Hematopoietic multipotent progenitor cell (in vitro differentiated cells): ENCODE measurements at regions not wholly inside any gene's neighbourhood (a gene's known extent, or its start where the extent isn't known, plus 50 kb on each side); places are given as distances from the start of the nearest gene placed in this dataset.
"Not testable (repeated sequence)": the region's sequence is repeated elsewhere in the genome, so short reads cannot be mapped to it uniquely, and the experiment has no call there.

Experiments used
- DNase-seq, 3 donors: peaks; one replicate each; pipeline ENCODE4 v3.0.0-alpha.2; 2011 to 2015; ENCODE audit warnings: low read depth in 2 of 3, low spot score in 2 of 3

- DNase-seq = no peak
Observed at GRCh38 chr4:164613256-164613655, 140.7 kb upstream of the SMIM31 start.

GRCh38 chr4:164613792-164614191 lies 140.1 kb upstream of the SMIM31 start:
- DNase-seq = no peak

- DNase-seq = no peak
Observed at GRCh38 chr4:164614329-164614728, 139.6 kb upstream of the SMIM31 start.

GRCh38 chr4:164614999-164615398 lies 138.9 kb upstream of the SMIM31 start:
- no peak for DNase-seq

GRCh38 chr4:164615964-164616363 lies 138.0 kb upstream of the SMIM31 start:
- DNase-seq = no peak

- no peak for DNase-seq
Observed at GRCh38 chr4:164616961-164617360, 137.0 kb upstream of the SMIM31 start.

- DNase-seq = no peak
Observed at GRCh38 chr4:164617426-164617825, 136.5 kb upstream of the SMIM31 start.

GRCh38 chr4:164617911-164618310 lies 136.0 kb upstream of the SMIM31 start:
- DNase-seq = no peak

- no peak for DNase-seq
Observed at GRCh38 chr4:164621886-164622521, 131.9 kb upstream of the SMIM31 start.

GRCh38 chr4:164623099-164623498 lies 130.8 kb upstream of the SMIM31 start:
- no peak for DNase-seq

GRCh38 chr4:164639001-164639400 lies 114.9 kb upstream of the SMIM31 start:
- no peak for DNase-seq

- no peak for DNase-seq
Observed at GRCh38 chr4:164648151-164648848, 105.6 kb upstream of the SMIM31 start.

- no peak for DNase-seq
Observed at GRCh38 chr4:164648849-164649212, 105.1 kb upstream of the SMIM31 start.

GRCh38 chr4:164659765-164660164 lies 94.2 kb upstream of the SMIM31 start:
- no peak for DNase-seq

- DNase-seq = not testable (repeated sequence)
Observed at GRCh38 chr4:164676152-164676551, 77.8 kb upstream of the SMIM31 start.

GRCh38 chr4:164683040-164683439 lies 70.9 kb upstream of the SMIM31 start:
- no peak for DNase-seq

- no peak for DNase-seq
Observed at GRCh38 chr4:164695650-164696049, 58.3 kb upstream of the SMIM31 start.

- peak in 2 of 3 donors; percentile 3 for DNase-seq
Observed at GRCh38 chr4:164700471-164700870, 53.5 kb upstream of the SMIM31 start.

- no peak for DNase-seq
Observed at GRCh38 chr4:164701665-164702064, 52.3 kb upstream of the SMIM31 start.
